Suprapubic skin (tissue), 3 donors: ENCODE measurements at regions not wholly inside any gene's neighbourhood (a gene's known extent, or its start where the extent isn't known, plus 50 kb on each side); places are given as distances from the start of the nearest gene placed in this dataset.

Source experiments
- POLR2A ChIP-seq, 2 donors: fragments of 450-650 bp; IDR thresholded peaks; one replicate each; pipeline ENCODE4 v1.6.1; 2017; ENCODE audit warnings: antibody characterized with exemption in 2 of 2, mild to moderate bottlenecking in 2 of 2, moderate library complexity in 2 of 2
- TF ChIP-seq, protein P1 (sequence below), 2 donors: fragments of 200-600 bp in 1 of 2; fragments of 450-650 bp in 1 of 2; sonication (generic) in 1 of 2; IDR thresholded peaks; one replicate each; pipeline ENCODE4 v1.5.1; 2016 to 2019; ENCODE audit warnings: antibody characterized with exemption in 2 of 2, mild to moderate bottlenecking in 1 of 2, moderate library complexity in 1 of 2

DNA sequence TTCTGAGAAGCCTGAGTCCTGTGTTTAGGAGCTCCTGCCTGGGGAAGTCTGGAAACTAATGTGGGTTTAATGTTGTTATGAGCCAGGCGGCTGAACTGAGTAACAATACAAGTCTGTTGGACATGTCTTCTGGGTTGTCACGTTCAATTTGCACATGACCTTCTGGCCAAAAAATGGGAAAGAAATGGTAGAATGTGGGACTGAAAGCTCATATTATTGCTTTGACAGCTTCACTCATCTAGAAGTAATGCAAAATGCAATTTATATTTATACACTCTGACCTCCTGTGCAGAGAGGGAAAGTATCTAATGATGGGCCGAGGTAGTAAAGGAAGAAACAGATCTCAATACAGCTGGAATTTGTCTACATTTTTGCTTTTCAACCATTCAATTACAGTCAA lies 75.8 kb downstream of the NR2F2 start:
- TF ChIP-seq, protein P1, sequence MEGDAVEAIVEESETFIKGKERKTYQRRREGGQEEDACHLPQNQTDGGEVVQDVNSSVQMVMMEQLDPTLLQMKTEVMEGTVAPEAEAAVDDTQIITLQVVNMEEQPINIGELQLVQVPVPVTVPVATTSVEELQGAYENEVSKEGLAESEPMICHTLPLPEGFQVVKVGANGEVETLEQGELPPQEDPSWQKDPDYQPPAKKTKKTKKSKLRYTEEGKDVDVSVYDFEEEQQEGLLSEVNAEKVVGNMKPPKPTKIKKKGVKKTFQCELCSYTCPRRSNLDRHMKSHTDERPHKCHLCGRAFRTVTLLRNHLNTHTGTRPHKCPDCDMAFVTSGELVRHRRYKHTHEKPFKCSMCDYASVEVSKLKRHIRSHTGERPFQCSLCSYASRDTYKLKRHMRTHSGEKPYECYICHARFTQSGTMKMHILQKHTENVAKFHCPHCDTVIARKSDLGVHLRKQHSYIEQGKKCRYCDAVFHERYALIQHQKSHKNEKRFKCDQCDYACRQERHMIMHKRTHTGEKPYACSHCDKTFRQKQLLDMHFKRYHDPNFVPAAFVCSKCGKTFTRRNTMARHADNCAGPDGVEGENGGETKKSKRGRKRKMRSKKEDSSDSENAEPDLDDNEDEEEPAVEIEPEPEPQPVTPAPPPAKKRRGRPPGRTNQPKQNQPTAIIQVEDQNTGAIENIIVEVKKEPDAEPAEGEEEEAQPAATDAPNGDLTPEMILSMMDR (IDR thresholded peaks at IDR 0.05): no peak
- TF ChIP-seq POLR2A (IDR thresholded peaks at IDR 0.05): no peak
